GM12878 (cell line): ENCODE measurements at regions not wholly inside any gene's neighbourhood (a gene's known extent, or its start where the extent isn't known, plus 50 kb on each side); places are given as distances from the start of the nearest gene placed in this dataset.

Experiments used
- ATAC-seq: fragments of 200-7000 bp; cut with Tn5 transposase; 3 replicates; pipeline ENCODE4 v1.9.1; 2020; ENCODE audit warnings: mild to moderate bottlenecking, moderate library complexity
- BruUV-seq: library from RNA; stranded (reverse); fragments of 400-500 nt; replicated peaks from 2 replicates; lab custom pipeline; 2021; lab: Mats Ljungman, UMichigan
- CTCF ChIA-PET: fragments of 300-600 bp; sonication (Branson Sonifier 250); formaldehyde crosslinking; extraction: SDS; loops from one replicate; lab custom pipeline; 2021; ENCODE audit warnings: inconsistent platforms; lab: Yijun Ruan, JAX
- POLR2A ChIA-PET: fragments of 350-600 bp; formaldehyde crosslinking; extraction: SDS; loops from one replicate; lab custom pipeline; 2021; ENCODE audit warnings: inconsistent platforms; lab: Charles Lee
- RAD21 ChIA-PET: fragments of 300-600 bp; sonication (Branson Sonifier 250); formaldehyde crosslinking; loops from one replicate; lab custom pipeline; 2023; ENCODE audit warnings: antibody characterized with exemption; ENCODE audit not compliant: unreplicated experiment; lab: Charles Lee
- SMC1A ChIA-PET: fragments of 300-600 bp; sonication (Branson Sonifier 250); formaldehyde crosslinking; loops from one replicate; lab custom pipeline; 2023; ENCODE audit not compliant: unreplicated experiment, uncharacterized antibody; lab: Charles Lee
- DNase-seq: peaks from one replicate; pipeline ENCODE4 v3.0.0-alpha.2; 2011; ENCODE audit warnings: low read depth, low spot score
- FAIRE-seq: peaks from 3 replicates; lab custom pipeline; 2011; peaks lifted over from hg19 to GRCh38; lab: Jason Lieb, UNC
- H2AFZ ChIP-seq: 2 replicates; pipeline ENCODE4 v1.6.0; 2011; ENCODE audit warnings: low read depth, low read length, control low read depth; ENCODE audit not compliant: control insufficient read depth
- H3K27ac ChIP-seq: 2 replicates; pipeline ENCODE4 v1.5.1; 2011; ENCODE audit warnings: control low read depth; ENCODE audit not compliant: control insufficient read depth, insufficient read depth
- H3K27me3 ChIP-seq, 2 experiments: replicated peaks in 1 of 2; 2 replicates each; pipeline versions ENCODE4 v1.6.0 to v1.6.1; 2011; ENCODE audit warnings: low read length in 1 of 2; ENCODE audit not compliant: control insufficient read depth in 2 of 2, insufficient read depth in 2 of 2
- H3K36me3 ChIP-seq, 2 experiments: 2 replicates each; pipeline ENCODE4 v1.5.1; 2011; ENCODE audit warnings: low read length in 1 of 2; ENCODE audit not compliant: control insufficient read depth in 2 of 2, insufficient read depth in 2 of 2
- H3K4me1 ChIP-seq: 2 replicates; pipeline ENCODE4 v1.6.1; 2011; ENCODE audit warnings: mild to moderate bottlenecking, low read length, moderate library complexity, mixed read lengths; ENCODE audit not compliant: control insufficient read depth, insufficient read depth
- H3K4me2 ChIP-seq: 2 replicates; pipeline ENCODE4 v1.6.0; 2011; ENCODE audit warnings: control low read depth; ENCODE audit not compliant: control insufficient read depth, insufficient read depth
- H3K4me3 ChIP-seq: fragments of 200-600 bp; sonication (generic); 2 replicates; pipeline ENCODE4 v1.5.1; 2016
- H3K79me2 ChIP-seq: 2 replicates; pipeline ENCODE4 v1.6.0; 2011; ENCODE audit warnings: low read length; ENCODE audit not compliant: control insufficient read depth, insufficient read depth
- H3K9ac ChIP-seq: 2 replicates; pipeline ENCODE4 v1.8.0; 2011; ENCODE audit warnings: low read length, control low read depth, mixed read lengths; ENCODE audit not compliant: control insufficient read depth, insufficient read depth
- H3K9me3 ChIP-seq: replicated peaks from 3 replicates; pipeline ENCODE4 v1.5.1; 2011; ENCODE audit warnings: mild to moderate bottlenecking, low read length; ENCODE audit not compliant: control insufficient read depth, insufficient read depth
- H4K20me1 ChIP-seq: 2 replicates; pipeline ENCODE4 v1.6.0; 2011; ENCODE audit not compliant: control insufficient read depth, insufficient read depth
- ATF3 ChIP-seq: IDR thresholded peaks from 2 replicates; pipeline ENCODE4 v1.6.1; 2011; ENCODE audit warnings: low read depth, mild to moderate bottlenecking, low read length, moderate library complexity, borderline replicate concordance; ENCODE audit errors: extremely low read depth
- BMI1 ChIP-seq: fragments of 450-650 bp; IDR thresholded peaks from 2 replicates; pipeline ENCODE4 v1.6.1; 2016; ENCODE audit warnings: mild to moderate bottlenecking, moderate library complexity, borderline replicate concordance
- CHD4 ChIP-seq: fragments of 200-600 bp; sonication (generic); IDR thresholded peaks from 2 replicates; pipeline ENCODE4 v1.6.1; 2016; ENCODE audit warnings: mild to moderate bottlenecking
- E2F4 ChIP-seq: IDR thresholded peaks from 2 replicates; pipeline ENCODE4 v1.6.1; 2012; ENCODE audit warnings: low read depth, low read length, improper control_type of control experiment
- MEF2B ChIP-seq: fragments of 450-650 bp; IDR thresholded peaks from 2 replicates; pipeline ENCODE4 v1.6.1; 2018; ENCODE audit warnings: mild to moderate bottlenecking, moderate library complexity; ENCODE audit not compliant: partially characterized antibody, poor library complexity, severe bottlenecking
- MTA3 ChIP-seq: IDR thresholded peaks from 2 replicates; pipeline ENCODE4 v1.6.1; 2012; ENCODE audit warnings: low read length, inconsistent platforms, borderline replicate concordance
- NBN ChIP-seq: fragments of 450-650 bp; IDR thresholded peaks from 2 replicates; pipeline ENCODE4 v1.6.1; 2016
- NFIC ChIP-seq: IDR thresholded peaks from 2 replicates; pipeline ENCODE4 v1.6.1; 2012; ENCODE audit warnings: low read depth, mild to moderate bottlenecking, inconsistent platforms, low read length, moderate library complexity
- NFYB ChIP-seq: IDR thresholded peaks from 2 replicates; pipeline ENCODE4 v1.6.1; 2011; ENCODE audit warnings: low read depth, mild to moderate bottlenecking, low read length, improper control_type of control experiment, moderate library complexity; ENCODE audit not compliant: insufficient read depth
- NRF1 ChIP-seq: conservative IDR thresholded peaks from 2 replicates; pipeline ENCODE4 v1.6.1; 2011; ENCODE audit warnings: mild to moderate bottlenecking, low read depth, low read length, improper control_type of control experiment
- RB1 ChIP-seq: fragments of 450-650 bp; formaldehyde crosslinking; IDR thresholded peaks from 2 replicates; pipeline ENCODE4 v1.6.1; 2017; ENCODE audit warnings: mild to moderate bottlenecking, borderline replicate concordance
- RELA ChIP-seq: fragments of 450-650 bp; IDR thresholded peaks from 2 replicates; pipeline ENCODE4 v1.8.0; 2014; ENCODE audit warnings: borderline replicate concordance; ENCODE audit not compliant: partially characterized antibody
- SIX5 ChIP-seq: IDR thresholded peaks from 2 replicates; pipeline ENCODE4 v1.6.1; 2011; ENCODE audit warnings: mild to moderate bottlenecking, low read depth, low read length, moderate library complexity; ENCODE audit not compliant: severe bottlenecking
- SKIL ChIP-seq: fragments of 450-650 bp; IDR thresholded peaks from 2 replicates; pipeline ENCODE4 v1.6.1; 2017; ENCODE audit warnings: mild to moderate bottlenecking, low read depth, inconsistent platforms; ENCODE audit not compliant: poor library complexity, severe bottlenecking
- STAT3 ChIP-seq: IDR thresholded peaks from 2 replicates; pipeline ENCODE4 v1.6.1; 2011; ENCODE audit warnings: low read depth, low read length, improper control_type of control experiment
- SUPT20H ChIP-seq: IDR thresholded peaks from 2 replicates; pipeline ENCODE4 v1.6.1; 2011; ENCODE audit warnings: low read depth, mild to moderate bottlenecking, low read length, moderate library complexity, borderline replicate concordance; ENCODE audit not compliant: control insufficient read depth
- TCF12 ChIP-seq: IDR thresholded peaks from 2 replicates; pipeline ENCODE4 v1.6.1; 2011; ENCODE audit warnings: low read depth, mild to moderate bottlenecking, low read length
- WRNIP1 ChIP-seq: IDR thresholded peaks from 2 replicates; pipeline ENCODE4 v1.6.1; 2011; ENCODE audit warnings: low read depth, low read length, improper control_type of control experiment, borderline replicate concordance
- ZNF384 ChIP-seq: IDR thresholded peaks from 2 replicates; pipeline ENCODE4 v1.6.1; 2012; ENCODE audit warnings: low read depth, mild to moderate bottlenecking, low read length, improper control_type of control experiment, borderline replicate concordance
- ZNF622 ChIP-seq: fragments of 450-650 bp; IDR thresholded peaks from 2 replicates; pipeline ENCODE4 v1.6.1; 2017; ENCODE audit warnings: mild to moderate bottlenecking, inconsistent platforms
- WGBS: methylation state at CpG from one replicate; pipeline ENCODE4 v1.1.6; 2016; ENCODE audit warnings: low lambda C conversion rate; ENCODE audit not compliant: insufficient replicate concordance, insufficient coverage; ENCODE audit errors: missing lambda C conversion rate; 5-methylcytosine and 5-hydroxymethylcytosine counted together
- in situ Hi-C: fragments of 300-500 bp; cut with MboI; formaldehyde crosslinking; loops from 9 replicates; pipeline ENCODE4 v1.14.3; 2018; ENCODE audit warnings: mixed read lengths
- intact Hi-C: fragments of 100-400 bp; cut with micrococcal nuclease; formaldehyde crosslinking; loops from one replicate; pipeline ENCODE4 v1.14.2; 2022; ENCODE audit not compliant: unreplicated experiment

GRCh38 chr2:64259312-64259711 lies 115.1 kb upstream of the PELI1 start:
- no peaks in the 10 kb centered on the region for H4K20me1 ChIP-seq
- H3K4me1 ChIP-seq: peaks cover 10% of the 10 kb centered on the region
- H3K9me3 ChIP-seq: no peaks in the 10 kb centered on the region
- in situ Hi-C loops (no loop called here), intact Hi-C loops (no loop called here)
- no peaks in the 10 kb centered on the region for H3K27me3 ChIP-seq
- ChIA-PET SMC1A (interaction anchor here (0.6 to 1.5 kb wide), 2 partner anchors 67 to 303 kb away, joined by 3 read pairs; no protein-coding TSS in a partner anchor), CTCF (interaction anchor here (0.7 to 1.7 kb wide), 3 partner anchors 42 to 678 kb away, joined by 3 to 6 read pairs (median 4); no protein-coding TSS in a partner anchor)
- TF ChIP-seq SKIL: no peak
- no peak for TF ChIP-seq NRF1
- TF ChIP-seq RELA: no peak
- TF ChIP-seq CHD4: no peak
- no peak for TF ChIP-seq BMI1
- no peak for TF ChIP-seq E2F4
- no peak for TF ChIP-seq ATF3
- no peak for TF ChIP-seq TCF12
- no peak for TF ChIP-seq ZNF622
- TF ChIP-seq NFIC: no peak
- TF ChIP-seq NFYB: no peak
- TF ChIP-seq RB1: no peak
- no peak for TF ChIP-seq MEF2B
- TF ChIP-seq MTA3: no peak
- no peak for TF ChIP-seq STAT3
- TF ChIP-seq SIX5: no peak
- TF ChIP-seq ZNF384: no peak
- no peak for TF ChIP-seq WRNIP1
- no peak for TF ChIP-seq NBN
- no peak for TF ChIP-seq SUPT20H
- TF ChIP-seq, all 136 proteins: peak for 0
- Histone ChIP-seq H3K27ac (no peak overlapping the region), H3K36me3 (no peaks in the 10 kb centered on the region), H2AFZ (no peak overlapping the region), H3K4me3 (no peak overlapping the region), H3K4me2 (no peak overlapping the region), H3K79me2 (no peaks in the 10 kb centered on the region), H3K9ac (no peak overlapping the region)
- no peak for DNase-seq
- POLR2A ChIA-PET: no interaction called here
- RAD21 ChIA-PET: no interaction called here
- FAIRE-seq: no peak
- ATAC-seq: no peak
- WGBS: 32% methylated on average over 2 of the region's 2 CpGs
- no TSS peak for BruUV-seq
